H1 (cell line): ENCODE measurements at regions not wholly inside any gene's neighbourhood (a gene's known extent, or its start where the extent isn't known, plus 50 kb on each side); places are given as distances from the start of the nearest gene placed in this dataset.

ENCODE experiments used
- CTCF ChIP-seq, 3 experiments: IDR thresholded peaks; 1 replicate in 2 of 3; 2 replicates in 1 of 3; pipeline versions ENCODE4 v1.5.1 to v1.6.1; 2011; ENCODE audit warnings: low read length in 3 of 3, mild to moderate bottlenecking in 3 of 3, inconsistent platforms in 2 of 3, low read depth in 1 of 3, moderate library complexity in 1 of 3; ENCODE audit not compliant: insufficient read depth in 1 of 3; ENCODE audit errors: control extremely low read depth in 1 of 3
- JUN ChIP-seq: IDR thresholded peaks from 2 replicates; pipeline ENCODE4 v1.6.1; 2011; ENCODE audit warnings: low read depth, mild to moderate bottlenecking, improper control_type of control experiment, low read length
- JUND ChIP-seq: IDR thresholded peaks from 2 replicates; pipeline ENCODE4 v1.6.1; 2011; ENCODE audit warnings: mild to moderate bottlenecking, improper control_type of control experiment, low read length
- RAD21 ChIP-seq, 2 experiments: IDR thresholded peaks in 1 of 2; conservative IDR thresholded peaks in 1 of 2; 2 replicates each; pipeline ENCODE4 v1.6.1; 2011; ENCODE audit warnings: low read depth in 2 of 2, low read length in 2 of 2, improper control_type of control experiment in 1 of 2, inconsistent platforms in 1 of 2, mild to moderate bottlenecking in 1 of 2, moderate library complexity in 1 of 2

GRCh38 chr2:183868707-183869106 lies 729.6 kb upstream of the ZNF804A start:
- TF ChIP-seq JUND = no peak
- TF ChIP-seq CTCF (IDR thresholded peaks at IDR 0.05; ENCODE audit: control extremely low read depth in 1 of 3, insufficient read depth in 1 of 3, low read depth in 1 of 3, low read length in 3 of 3) = no peak
- TF ChIP-seq RAD21 (IDR thresholded peaks at IDR 0.05 in 1 of 2, conservative IDR thresholded peaks at IDR 0.05 in 1 of 2; ENCODE audit: low read depth in 2 of 2, low read length in 2 of 2) = no peak
- no peak for TF ChIP-seq JUN
